IMR-90 (cell line): ENCODE measurements at regions not wholly inside any gene's neighbourhood (a gene's known extent, or its start where the extent isn't known, plus 50 kb on each side); places are given as distances from the start of the nearest gene placed in this dataset.
A peak's percentile ranks its signal among the peaks of the same experiment; 100 is the strongest.

Experiments used
- ATAC-seq: fragments of 200-7000 bp; cut with Tn5 transposase; 2 replicates; pipeline ENCODE4 v1.9.1; 2020; ENCODE audit warnings: low read depth, mild to moderate bottlenecking, moderate library complexity
- BruUV-seq: library from RNA; stranded (reverse); fragments of 400-500 nt; replicated peaks from 2 replicates; lab custom pipeline; 2021; lab: Mats Ljungman, UMichigan
- CTCF ChIA-PET: fragments of 300-600 bp; formaldehyde crosslinking; extraction: SDS; loops from one replicate; lab custom pipeline; 2021; ENCODE audit warnings: antibody characterized with exemption; lab: Yijun Ruan, JAX
- POLR2A ChIA-PET: fragments of 300-600 bp; sonication (Branson Sonifier 250); formaldehyde crosslinking; loops from one replicate; lab custom pipeline; 2022; ENCODE audit warnings: antibody characterized with exemption; ENCODE audit not compliant: unreplicated experiment; lab: Charles Lee
- DNase-seq: peaks from one replicate; pipeline ENCODE4 v3.0.0; 2013
- H2AFZ ChIP-seq: replicated peaks from 2 replicates; pipeline ENCODE3; 2013; ENCODE audit warnings: low read length, mild to moderate bottlenecking; ENCODE audit not compliant: poor library complexity
- H2AK5ac ChIP-seq: 2 replicates; pipeline ENCODE4 v1.6.1; 2013; ENCODE audit warnings: low read depth, low read length, inconsistent platforms
- H2AK9ac ChIP-seq: replicated peaks from 2 replicates; pipeline ENCODE3; 2013; ENCODE audit warnings: mild to moderate bottlenecking, low read depth, low read length, moderate library complexity; ENCODE audit not compliant: poor library complexity
- H2BK120ac ChIP-seq: 2 replicates; pipeline ENCODE4 v1.6.1; 2013; ENCODE audit warnings: low read depth, low read length, inconsistent platforms
- H2BK15ac ChIP-seq: 3 replicates; pipeline ENCODE4 v1.6.1; 2013; ENCODE audit warnings: low read depth, low read length, inconsistent platforms
- H2BK20ac ChIP-seq: 2 replicates; pipeline ENCODE4 v1.6.1; 2013; ENCODE audit warnings: low read depth, mild to moderate bottlenecking, inconsistent platforms, low read length, moderate library complexity
- H2BK5ac ChIP-seq: 2 replicates; pipeline ENCODE4 v1.6.1; 2013; ENCODE audit warnings: mild to moderate bottlenecking, low read depth, low read length, inconsistent platforms; ENCODE audit not compliant: poor library complexity, severe bottlenecking
- H3K14ac ChIP-seq: replicated peaks from 2 replicates; pipeline ENCODE4 v1.6.1; 2013; ENCODE audit warnings: low read depth, low read length, inconsistent platforms
- H3K18ac ChIP-seq: 2 replicates; pipeline ENCODE4 v1.6.1; 2013; ENCODE audit warnings: low read depth, low read length, control low read depth
- H3K23ac ChIP-seq: 2 replicates; pipeline ENCODE4 v1.6.1; 2013; ENCODE audit warnings: low read depth, low read length, inconsistent platforms
- H3K27ac ChIP-seq: 2 replicates; pipeline ENCODE4 v1.5.1; 2013; ENCODE audit warnings: mild to moderate bottlenecking, control low read depth, low read length; ENCODE audit not compliant: insufficient read depth
- H3K27me3 ChIP-seq: 2 replicates; pipeline ENCODE4 v1.6.1; 2013; ENCODE audit warnings: low read length; ENCODE audit not compliant: control insufficient read depth, insufficient read depth
- H3K36me3 ChIP-seq: 2 replicates; pipeline ENCODE4 v1.6.1; 2013; ENCODE audit warnings: low read length, mixed read lengths; ENCODE audit not compliant: control insufficient read depth, insufficient read depth
- H3K4ac ChIP-seq: 2 replicates; pipeline ENCODE4 v1.6.1; 2013; ENCODE audit warnings: low read depth, low read length, inconsistent platforms
- H3K4me1 ChIP-seq: 2 replicates; pipeline ENCODE4 v1.6.1; 2013; ENCODE audit warnings: low read length, mixed read lengths; ENCODE audit not compliant: control insufficient read depth, insufficient read depth
- H3K4me2 ChIP-seq: 2 replicates; pipeline ENCODE4 v1.6.1; 2013; ENCODE audit warnings: low read depth, mild to moderate bottlenecking, control low read depth, low read length, moderate library complexity
- H3K4me3 ChIP-seq: 2 replicates; pipeline ENCODE4 v1.5.1; 2013; ENCODE audit warnings: low read depth, mild to moderate bottlenecking, control low read depth, low read length, moderate library complexity; ENCODE audit not compliant: insufficient read depth
- H3K56ac ChIP-seq: 2 replicates; pipeline ENCODE4 v1.6.1; 2013; ENCODE audit warnings: low read length, inconsistent platforms; ENCODE audit not compliant: insufficient read depth; ENCODE audit errors: extremely low read depth
- H3K79me1 ChIP-seq, 2 experiments: 2 replicates each; pipeline ENCODE4 v1.6.1; 2013; ENCODE audit warnings: low read length in 2 of 2, inconsistent platforms in 1 of 2, low read depth in 1 of 2
- H3K9ac ChIP-seq: 2 replicates; pipeline ENCODE4 v1.6.1; 2013; ENCODE audit warnings: low read depth, low read length, control low read depth
- H3K9me1 ChIP-seq: 2 replicates; pipeline ENCODE4 v1.6.1; 2013; ENCODE audit warnings: low read length, inconsistent platforms; ENCODE audit not compliant: insufficient read depth
- H3K9me3 ChIP-seq: 2 replicates; pipeline ENCODE4 v1.6.1; 2013; ENCODE audit warnings: low read length; ENCODE audit not compliant: control insufficient read depth, insufficient read depth
- H4K20me1 ChIP-seq: 2 replicates; pipeline ENCODE4 v1.6.1; 2013; ENCODE audit warnings: low read length, inconsistent platforms; ENCODE audit not compliant: insufficient read depth
- H4K5ac ChIP-seq: 2 replicates; pipeline ENCODE4 v1.6.1; 2013; ENCODE audit warnings: mild to moderate bottlenecking, low read depth, low read length, control low read depth
- H4K8ac ChIP-seq, 2 experiments: 2 replicates each; pipeline ENCODE4 v1.6.1; 2013; ENCODE audit warnings: low read depth in 2 of 2, low read length in 2 of 2, control low read depth in 1 of 2, inconsistent platforms in 1 of 2
- H4K91ac ChIP-seq: 2 replicates; pipeline ENCODE4 v1.6.1; 2013; ENCODE audit warnings: low read depth, low read length, inconsistent platforms; ENCODE audit not compliant: insufficient read depth
- CEBPB ChIP-seq: IDR thresholded peaks from 2 replicates; pipeline ENCODE4 v1.6.1; 2012; ENCODE audit warnings: low read depth, low read length, improper control_type of control experiment
- CHD1 ChIP-seq: IDR thresholded peaks from 2 replicates; pipeline ENCODE4 v1.6.1; 2012; ENCODE audit warnings: low read depth, low read length, improper control_type of control experiment
- CTCF ChIP-seq: conservative IDR thresholded peaks from 2 replicates; pipeline ENCODE4 v1.5.1; 2012; ENCODE audit warnings: mild to moderate bottlenecking, low read depth, low read length, improper control_type of control experiment
- ELK1 ChIP-seq: fragments of 150-350 bp; IDR thresholded peaks from 2 replicates; pipeline ENCODE4 v1.6.1; 2016; ENCODE audit warnings: low read depth, mild to moderate bottlenecking, low read length, moderate library complexity, borderline replicate concordance
- FOS ChIP-seq: fragments of 150-350 bp; IDR thresholded peaks from 2 replicates; pipeline ENCODE4 v1.6.1; 2016; ENCODE audit warnings: low read depth, low read length
- MAFK ChIP-seq: IDR thresholded peaks from 2 replicates; pipeline ENCODE4 v1.6.1; 2012; ENCODE audit warnings: low read depth, low read length, improper control_type of control experiment
- MAZ ChIP-seq: IDR thresholded peaks from 2 replicates; pipeline ENCODE4 v1.6.1; 2012; ENCODE audit warnings: low read depth, mild to moderate bottlenecking, low read length, improper control_type of control experiment, moderate library complexity, borderline replicate concordance
- NFE2L2 ChIP-seq: fragments of 150-350 bp; IDR thresholded peaks from 2 replicates; pipeline ENCODE4 v1.6.1; 2016; ENCODE audit warnings: low read depth, mild to moderate bottlenecking, low read length
- POLR2A ChIP-seq: IDR thresholded peaks from 2 replicates; pipeline ENCODE4 v1.6.1; 2012; ENCODE audit warnings: mild to moderate bottlenecking, low read depth, low read length
- RAD21 ChIP-seq: IDR thresholded peaks from 2 replicates; pipeline ENCODE4 v1.6.1; 2012; ENCODE audit warnings: low read length, improper control_type of control experiment
- RCOR1 ChIP-seq: IDR thresholded peaks from 2 replicates; pipeline ENCODE4 v1.6.1; 2012; ENCODE audit warnings: mild to moderate bottlenecking, low read length, improper control_type of control experiment; ENCODE audit not compliant: insufficient replicate concordance
- RFX5 ChIP-seq: IDR thresholded peaks from 2 replicates; pipeline ENCODE4 v1.8.0; 2012; ENCODE audit warnings: low read depth, mild to moderate bottlenecking, low read length, moderate library complexity
- SMC3 ChIP-seq: fragments of 150-350 bp; IDR thresholded peaks from 2 replicates; pipeline ENCODE4 v1.6.1; 2016; ENCODE audit warnings: low read depth, mild to moderate bottlenecking, antibody characterized with exemption, low read length, moderate library complexity
- USF2 ChIP-seq: fragments of 150-350 bp; IDR thresholded peaks from 2 replicates; pipeline ENCODE4 v1.6.1; 2017; ENCODE audit warnings: mild to moderate bottlenecking, antibody characterized with exemption, low read length, low read depth
- WGBS, 2 experiments: methylation state at CpG; one replicate each; pipeline versions ENCODE4 v1.1.5 to v1.1.7; 2013; ENCODE audit warnings: missing lambda C conversion rate in 2 of 2; ENCODE audit not compliant: insufficient read length in 1 of 2; ENCODE audit errors: extremely low coverage in 2 of 2; 5-methylcytosine and 5-hydroxymethylcytosine counted together
- dilution Hi-C: fragments of 300-500 bp; cut with HindIII; formaldehyde crosslinking; loops from one replicate; pipeline ENCODE4 v1.14.3; 2018; ENCODE audit warnings: low sequenced_read_pairs; ENCODE audit not compliant: unreplicated experiment
- in situ Hi-C: fragments of 300-500 bp; cut with MboI; formaldehyde crosslinking; loops from 3 replicates; pipeline ENCODE4 v1.14.3; 2019; ENCODE audit warnings: low sequenced_read_pairs, inconsistent platforms, mixed read lengths
- intact Hi-C: fragments of 100-400 bp; cut with micrococcal nuclease; formaldehyde crosslinking; loops from 2 replicates; pipeline ENCODE4 v1.10.0; 2022

- Histone ChIP-seq H2AFZ (no peak overlapping the region), H3K4me3 (no peak overlapping the region), H4K8ac (no peak overlapping the region), H2AK9ac (peak overlapping the region; percentile 55), H3K23ac (no peak overlapping the region), H3K9ac (no peak overlapping the region), H4K91ac (no peak overlapping the region), H3K4ac (no peak overlapping the region), H3K27me3 (peaks cover 2% of the 10 kb centered on the region; the same call in 1 of the 2 replicates), H3K9me1 (no peaks in the 10 kb centered on the region), H4K5ac (no peak overlapping the region), H3K14ac (no peak overlapping the region), H3K27ac (no peak overlapping the region), H2BK20ac (no peak overlapping the region), H3K4me1 (no peaks in the 10 kb centered on the region), H2AK5ac (no peak overlapping the region), H2BK15ac (no peak overlapping the region), H4K20me1 (no peaks in the 10 kb centered on the region), H3K56ac (no peak overlapping the region), H3K36me3 (no peaks in the 10 kb centered on the region), H3K9me3 (no peaks in the 10 kb centered on the region), H2BK120ac (no peak overlapping the region), H3K4me2 (no peak overlapping the region), H3K79me1 (no peaks in the 10 kb centered on the region), H3K18ac (no peak overlapping the region), H2BK5ac (no peak overlapping the region)
- no CpG with 5 or more reads among the region's 3 CpGs for WGBS, 2 experiments
- intact Hi-C loops = no loop called here
- dilution Hi-C loops = no loop called here
- POLR2A ChIA-PET = no interaction called here
- in situ Hi-C loops = no loop called here
- CTCF ChIA-PET = no interaction called here
- no TSS peak for BruUV-seq
- ATAC-seq (no peak), DNase-seq (no peak)
- TF ChIP-seq ELK1 = no peak
- no peak for TF ChIP-seq FOS
- TF ChIP-seq SMC3 = no peak
- TF ChIP-seq RCOR1 = no peak
- no peak for TF ChIP-seq MAZ
- TF ChIP-seq RFX5 = no peak
- TF ChIP-seq CHD1 = no peak
- TF ChIP-seq CTCF = no peak
- no peak for TF ChIP-seq USF2
- no peak for TF ChIP-seq RAD21
- no peak for TF ChIP-seq POLR2A
- no peak for TF ChIP-seq NFE2L2
- TF ChIP-seq CEBPB = no peak
- TF ChIP-seq MAFK = no peak
Measured at GRCh38 chr19:33888665-33889064, 92.0 kb downstream of the KCTD15 start.
